ENCODE measurements at regions not wholly inside any gene's neighbourhood (a gene's known extent, or its start where the extent isn't known, plus 50 kb on each side); places are given as distances from the start of the nearest gene placed in this dataset.

GRCh38 chr2:118558846-118559245, 288.6 kb downstream of the EN1 start:
- DNase-seq: no peak

- DNase-seq: no peak
Measured at GRCh38 chr2:118557791-118558190, 289.7 kb downstream of the EN1 start.

- no peak for DNase-seq
Measured at GRCh38 chr2:118557016-118557415, 290.4 kb downstream of the EN1 start.

GRCh38 chr2:118554616-118555015, 292.8 kb downstream of the EN1 start:
- no peak for DNase-seq

GRCh38 chr2:118549503-118549902, 297.9 kb downstream of the EN1 start:
- no peak for DNase-seq

GRCh38 chr2:118548880-118549488, 298.5 kb downstream of the EN1 start:
- DNase-seq: no peak

- no peak for DNase-seq
Measured at GRCh38 chr2:118539290-118539689, 308.2 kb downstream of the EN1 start.

- DNase-seq: no peak
Measured at GRCh38 chr2:118536306-118536705, 311.1 kb downstream of the EN1 start.

- DNase-seq: no peak
Measured at GRCh38 chr2:118535818-118536212, 311.6 kb downstream of the EN1 start.

GRCh38 chr2:118535171-118535817, 312.2 kb downstream of the EN1 start:
- no peak for DNase-seq

- no peak for DNase-seq
Measured at GRCh38 chr2:118530976-118531375, 316.5 kb downstream of the EN1 start.

- DNase-seq: no peak
Measured at GRCh38 chr2:118529908-118530599, 317.4 kb downstream of the EN1 start.

GRCh38 chr2:118527571-118527970, 319.9 kb downstream of the EN1 start:
- no peak for DNase-seq

- DNase-seq: no peak
Measured at GRCh38 chr2:118525346-118525745, 322.1 kb downstream of the EN1 start.

GRCh38 chr2:118524911-118525310, 322.5 kb downstream of the EN1 start:
- DNase-seq: no peak

GRCh38 chr2:118523761-118524160, 323.7 kb downstream of the EN1 start:
- no peak for DNase-seq

- DNase-seq: no peak
Measured at GRCh38 chr2:118521960-118522359, 325.5 kb downstream of the EN1 start.

GRCh38 chr2:118521272-118521671, 326.2 kb downstream of the EN1 start:
- DNase-seq: no peak

- no peak for DNase-seq
Measured at GRCh38 chr2:118520246-118520645, 327.2 kb downstream of the EN1 start.

- DNase-seq: no peak
Measured at GRCh38 chr2:118519511-118519910, 327.9 kb downstream of the EN1 start.

- no peak for DNase-seq
Measured at GRCh38 chr2:118510807-118511206, 336.6 kb downstream of the EN1 start.

- no peak for DNase-seq
Measured at GRCh38 chr2:118509319-118510004, 338.0 kb downstream of the EN1 start.

GRCh38 chr2:118508282-118508681, 339.2 kb downstream of the EN1 start:
- no peak for DNase-seq

GRCh38 chr2:118505436-118505835, 342.0 kb downstream of the EN1 start:
- no peak for DNase-seq

Data from T-helper 2 cell (primary cell).